ENCODE measurements at regions not wholly inside any gene's neighbourhood (a gene's known extent, or its start where the extent isn't known, plus 50 kb on each side); places are given as distances from the start of the nearest gene placed in this dataset.

- no peak for DNase-seq (ENCODE audit: low read depth in 2 of 2)
Observed at GRCh38 chr12:89256060-89256459, 96.2 kb downstream of the DUSP6 start.

DNA sequence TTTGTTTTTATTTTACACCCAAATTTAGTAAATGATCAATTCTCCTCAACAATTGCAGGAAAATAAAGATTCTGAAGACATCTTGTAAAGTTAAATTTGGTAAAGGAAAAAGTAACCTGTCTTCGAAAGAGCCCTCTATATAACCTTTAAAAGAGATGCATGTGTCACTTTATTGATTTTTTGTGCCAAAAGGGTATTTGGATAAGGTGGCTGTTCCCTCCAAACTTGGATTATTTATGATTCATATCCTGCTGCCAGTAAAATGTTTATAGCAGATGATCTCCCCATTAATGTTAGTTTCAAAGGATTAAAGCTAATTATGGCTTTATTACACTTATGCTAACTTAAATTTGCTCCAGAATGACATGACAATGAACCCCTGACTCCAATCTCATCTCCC is 98.8 kb downstream of the DUSP6 start:
- no peak for DNase-seq (ENCODE audit: low read depth in 2 of 2)

DNA sequence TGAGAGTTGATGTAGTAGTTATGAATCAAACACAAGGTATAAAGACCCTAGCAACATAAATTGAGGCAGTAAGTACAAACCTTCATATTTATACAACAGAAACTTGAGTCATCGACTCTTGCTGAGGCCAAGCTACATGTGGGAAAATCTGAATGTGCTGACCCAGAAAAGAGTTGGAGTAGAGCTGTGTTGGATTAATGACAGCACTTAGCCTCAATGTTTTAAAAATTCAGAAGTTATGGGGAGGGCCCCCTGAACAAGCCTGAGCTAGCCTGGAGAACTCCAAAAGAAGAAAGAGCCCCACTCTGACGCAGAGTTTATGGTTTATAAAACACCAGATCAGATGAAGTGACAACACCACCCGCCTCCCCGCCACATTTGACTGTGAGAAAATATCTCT is 100.0 kb downstream of the DUSP6 start:
- DNase-seq (ENCODE audit: low read depth in 2 of 2), result no peak

DNA sequence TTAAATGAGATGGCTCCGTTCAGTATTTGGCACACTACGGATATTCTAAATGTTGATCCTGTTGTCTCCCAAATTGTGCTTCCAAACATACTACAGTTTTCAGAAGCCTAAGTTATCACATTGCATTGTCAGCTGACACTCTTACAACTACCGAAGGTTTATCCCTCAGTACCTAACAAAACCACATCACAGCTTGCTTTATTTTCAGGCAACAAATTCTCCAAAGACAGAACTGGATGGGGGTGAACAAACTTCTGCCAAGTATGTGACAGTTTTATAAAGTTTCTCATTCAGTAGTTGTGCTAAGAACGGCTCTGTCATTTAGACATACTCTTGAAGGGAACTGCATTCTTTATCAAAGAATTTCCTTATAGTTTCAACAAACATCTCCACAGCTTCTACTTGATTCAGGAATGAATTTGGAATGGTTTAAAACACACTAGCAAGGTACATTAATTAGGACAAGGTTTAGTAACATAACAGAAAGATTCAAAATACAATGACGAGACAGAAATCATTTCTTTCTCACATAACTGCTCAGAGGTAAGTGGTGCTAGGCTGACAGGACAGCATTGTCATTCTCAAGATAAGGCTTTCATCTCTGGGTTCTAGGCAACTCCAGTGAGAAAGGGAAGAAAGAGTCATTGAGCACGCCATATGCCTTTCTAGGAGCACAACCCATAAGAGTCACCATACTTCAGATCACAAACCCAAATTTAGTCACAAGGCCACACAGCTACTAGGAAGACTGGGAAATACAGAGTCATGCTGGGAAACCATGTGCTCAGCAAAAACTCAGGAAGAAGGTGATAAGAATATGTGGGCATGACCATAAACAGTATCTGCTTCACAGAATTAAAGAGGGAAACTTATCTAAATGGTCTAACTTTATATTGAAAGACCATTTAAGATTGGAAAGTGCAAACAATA is 100.7 kb downstream of the DUSP6 start:
- DNase-seq (ENCODE audit: low read depth in 2 of 2), result no peak

- DNase-seq (ENCODE audit: low read depth in 2 of 2), result no peak
Observed at GRCh38 chr12:89250636-89251035, 101.7 kb downstream of the DUSP6 start.

DNA sequence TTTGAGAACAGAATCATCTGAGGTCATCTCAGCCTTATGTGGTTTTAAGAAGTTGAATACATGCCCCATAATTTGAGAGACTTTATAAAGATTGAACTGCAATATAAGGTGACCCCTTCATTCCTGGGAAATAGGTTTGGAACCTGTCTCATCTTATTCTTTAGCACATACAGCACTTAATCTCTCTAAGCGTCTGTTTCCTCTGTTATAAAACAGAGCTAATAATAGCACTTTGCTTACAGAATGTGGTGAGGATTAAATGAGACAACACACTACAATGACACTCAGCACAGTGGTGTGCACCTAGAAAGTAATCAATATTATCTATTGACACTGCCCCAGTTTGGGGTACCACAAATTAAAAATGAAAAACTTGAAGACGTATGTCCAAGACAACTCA is 102.1 kb downstream of the DUSP6 start:
- DNase-seq (ENCODE audit: low read depth in 2 of 2), result no peak

GRCh38 chr12:89247967-89248366 is 104.3 kb downstream of the DUSP6 start:
- peak; percentile 39 to 51 for DNase-seq (ENCODE audit: low read depth in 2 of 2)

- DNase-seq (ENCODE audit: low read depth in 2 of 2), result no peak
Observed at GRCh38 chr12:89247541-89247942, 104.8 kb downstream of the DUSP6 start.

- DNase-seq (ENCODE audit: low read depth in 2 of 2), result no peak
Observed at GRCh38 chr12:89245090-89245489, 107.2 kb downstream of the DUSP6 start.

GRCh38 chr12:89244536-89244935 is 107.8 kb downstream of the DUSP6 start:
- no peak for DNase-seq (ENCODE audit: low read depth in 2 of 2)

- DNase-seq (ENCODE audit: low read depth in 2 of 2), result no peak
Observed at GRCh38 chr12:89243771-89244170, 108.5 kb downstream of the DUSP6 start.

GRCh38 chr12:89239534-89239933 is 112.8 kb downstream of the DUSP6 start:
- no peak for DNase-seq (ENCODE audit: low read depth in 2 of 2)

GRCh38 chr12:89238593-89238992 is 113.7 kb downstream of the DUSP6 start:
- no peak for DNase-seq (ENCODE audit: low read depth in 2 of 2)

- no peak for DNase-seq (ENCODE audit: low read depth in 2 of 2)
Observed at GRCh38 chr12:89237763-89238162, 114.5 kb downstream of the DUSP6 start.

DNA sequence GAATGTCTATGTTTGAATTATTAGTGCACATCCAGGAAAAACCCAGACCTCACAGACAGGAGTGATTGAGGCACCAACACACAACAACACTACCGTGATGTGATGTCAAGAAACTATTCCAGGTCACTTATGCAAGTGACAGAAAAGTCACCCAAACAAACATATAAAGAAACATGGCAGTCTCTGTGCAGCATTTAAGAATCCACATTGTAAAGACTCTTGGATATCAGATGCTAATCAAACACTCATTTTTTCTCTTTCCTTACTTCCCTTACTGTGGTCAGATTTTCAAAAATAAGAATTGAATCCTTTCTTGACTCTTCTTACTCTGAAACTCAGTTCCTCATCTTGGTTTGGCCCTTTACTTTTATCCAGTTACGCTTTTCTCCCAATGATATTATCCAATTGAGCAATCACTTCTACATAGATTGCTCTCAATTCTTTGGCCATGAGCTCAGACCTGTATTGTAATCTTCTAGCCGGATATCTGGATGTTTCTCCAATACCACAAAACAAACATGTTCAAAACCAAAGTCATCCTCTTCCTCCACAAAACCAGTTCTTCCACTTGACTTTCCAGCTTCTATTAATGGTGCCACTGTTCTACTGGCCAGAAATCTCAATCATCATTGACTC is 115.4 kb downstream of the DUSP6 start:
- DNase-seq (ENCODE audit: low read depth in 2 of 2), result no peak

DNA sequence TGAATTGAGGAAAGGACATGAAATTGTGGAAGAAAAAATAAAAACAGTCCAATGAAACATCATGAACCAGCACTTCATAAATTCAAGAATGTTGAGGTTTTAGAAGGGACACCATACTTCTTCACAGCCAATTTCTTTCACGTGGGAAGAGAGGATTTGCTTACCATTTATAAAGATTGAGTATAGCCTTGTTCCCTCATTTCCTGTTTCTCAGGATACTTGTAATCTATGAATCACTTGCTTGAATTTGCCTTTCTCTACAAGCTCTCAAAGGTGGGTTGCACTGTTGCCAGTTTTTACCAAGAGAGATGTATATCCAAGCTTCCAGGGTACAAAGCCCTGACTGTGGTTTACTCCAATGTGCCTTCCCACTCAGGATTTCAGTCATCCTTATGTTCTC is 116.1 kb downstream of the DUSP6 start:
- DNase-seq (ENCODE audit: low read depth in 2 of 2), result no peak

GRCh38 chr12:89235189-89235993 is 116.9 kb downstream of the DUSP6 start:
- DNase-seq (ENCODE audit: low read depth in 2 of 2), result no peak

GRCh38 chr12:89234324-89235114 is 117.8 kb downstream of the DUSP6 start:
- no peak for DNase-seq (ENCODE audit: low read depth in 2 of 2)

DNA sequence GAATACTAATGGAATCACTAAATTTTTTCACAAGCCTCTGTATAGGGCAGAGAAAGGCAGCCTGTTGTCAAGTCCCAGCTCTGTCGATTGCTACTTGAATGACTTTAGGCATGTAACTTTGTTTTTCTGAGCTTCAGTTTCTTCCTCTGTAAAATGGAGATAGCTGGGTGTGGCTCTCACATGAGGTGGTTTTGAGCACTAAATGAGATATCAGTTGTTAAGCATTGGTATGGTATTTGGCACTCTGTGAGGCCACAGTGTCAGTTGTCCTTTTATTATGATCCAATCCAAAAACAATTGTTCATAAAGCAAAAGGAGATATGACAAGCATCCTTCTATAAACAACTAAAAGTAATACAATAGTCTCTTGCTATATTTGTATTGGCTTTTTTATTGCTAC is 120.6 kb downstream of the DUSP6 start:
- no peak for DNase-seq (ENCODE audit: low read depth in 2 of 2)

GRCh38 chr12:89230376-89231315 is 121.7 kb downstream of the DUSP6 start:
- no peak for DNase-seq (ENCODE audit: low read depth in 2 of 2)

Measured in fibroblast of skin of left biceps (primary cell).